ENCODE measurements at regions not wholly inside any gene's neighbourhood (a gene's known extent, or its start where the extent isn't known, plus 50 kb on each side); places are given as distances from the start of the nearest gene placed in this dataset.

GRCh38 chr3:83873550-83873949, 1085.2 kb upstream of the CADM2 start:
- no peaks in the 10 kb centered on the region for H3K9me2 ChIP-seq (ENCODE audit: insufficient read depth, low read length)
- H3K4me2 ChIP-seq (ENCODE audit: low read length): no peak overlapping the region
- no peaks in the 10 kb centered on the region for H3K79me2 ChIP-seq (replicated peaks; ENCODE audit: insufficient read depth, low read length)
- H3K36me3 ChIP-seq (ENCODE audit: insufficient read depth, low read length): no peaks in the 10 kb centered on the region
- no peaks in the 10 kb centered on the region for H4K20me1 ChIP-seq (ENCODE audit: insufficient read depth)
- TF ChIP-seq EZH2 (IDR thresholded peaks at IDR 0.05; ENCODE audit: borderline replicate concordance, insufficient read depth, low read length, poor library complexity, severe bottlenecking): no peak
- no peak for TF ChIP-seq TAF1 (IDR thresholded peaks at IDR 0.05; ENCODE audit: low read depth)
- no peak for TF ChIP-seq SMC3 (conservative IDR thresholded peaks at IDR 0.05; ENCODE audit: poor library complexity)
- no peak for TF ChIP-seq EP300 (conservative IDR thresholded peaks at IDR 0.05; ENCODE audit: poor library complexity, severe bottlenecking)
- TF ChIP-seq MXI1 (conservative IDR thresholded peaks at IDR 0.05; ENCODE audit: poor library complexity, severe bottlenecking): no peak
- no peak overlapping the region for H3K27ac ChIP-seq (ENCODE audit: low read length)
- no peaks in the 10 kb centered on the region for H3F3A ChIP-seq (ENCODE audit: insufficient read depth, low read length, poor library complexity, severe bottlenecking)
- H3K9me3 ChIP-seq (ENCODE audit: low read length): no peaks in the 10 kb centered on the region
- H2AFZ ChIP-seq (ENCODE audit: low read depth, low read length): no peak overlapping the region
- H3K4me3 ChIP-seq (ENCODE audit: low read length): no peak overlapping the region
- H3K9ac ChIP-seq (ENCODE audit: low read length): no peak overlapping the region
- no peaks in the 10 kb centered on the region for H3K27me3 ChIP-seq (ENCODE audit: insufficient read depth, low read depth, low read length)

- Histone ChIP-seq H3K79me2 (replicated peaks; ENCODE audit: insufficient read depth, low read length) (no peaks in the 10 kb centered on the region), H3K4me3 (ENCODE audit: low read length) (no peak overlapping the region), H3K9ac (ENCODE audit: low read length) (no peak overlapping the region), H3K27ac (ENCODE audit: low read length) (no peak overlapping the region), H3K9me2 (ENCODE audit: insufficient read depth, low read length) (no peaks in the 10 kb centered on the region), H2AFZ (ENCODE audit: low read depth, low read length) (no peak overlapping the region), H3F3A (ENCODE audit: insufficient read depth, low read length, poor library complexity, severe bottlenecking) (no peaks in the 10 kb centered on the region), H3K4me2 (ENCODE audit: low read length) (no peak overlapping the region), H3K9me3 (ENCODE audit: low read length) (no peaks in the 10 kb centered on the region), H3K36me3 (ENCODE audit: insufficient read depth, low read length) (no peaks in the 10 kb centered on the region), H3K27me3 (ENCODE audit: insufficient read depth, low read depth, low read length) (no peaks in the 10 kb centered on the region), H4K20me1 (ENCODE audit: insufficient read depth) (no peaks in the 10 kb centered on the region)
- TF ChIP-seq RAD21 (conservative IDR thresholded peaks at IDR 0.05): no peak
- TF ChIP-seq EZH2 (IDR thresholded peaks at IDR 0.05; ENCODE audit: borderline replicate concordance, insufficient read depth, low read length, poor library complexity, severe bottlenecking): no peak
- TF ChIP-seq TAF1 (IDR thresholded peaks at IDR 0.05; ENCODE audit: low read depth): no peak
- no peak for TF ChIP-seq CTCF (IDR thresholded peaks at IDR 0.05; ENCODE audit: poor library complexity, severe bottlenecking)
- no peak for TF ChIP-seq SMC3 (conservative IDR thresholded peaks at IDR 0.05; ENCODE audit: poor library complexity)
Measured at GRCh38 chr3:83877910-83878309, 1080.9 kb upstream of the CADM2 start.

DNA sequence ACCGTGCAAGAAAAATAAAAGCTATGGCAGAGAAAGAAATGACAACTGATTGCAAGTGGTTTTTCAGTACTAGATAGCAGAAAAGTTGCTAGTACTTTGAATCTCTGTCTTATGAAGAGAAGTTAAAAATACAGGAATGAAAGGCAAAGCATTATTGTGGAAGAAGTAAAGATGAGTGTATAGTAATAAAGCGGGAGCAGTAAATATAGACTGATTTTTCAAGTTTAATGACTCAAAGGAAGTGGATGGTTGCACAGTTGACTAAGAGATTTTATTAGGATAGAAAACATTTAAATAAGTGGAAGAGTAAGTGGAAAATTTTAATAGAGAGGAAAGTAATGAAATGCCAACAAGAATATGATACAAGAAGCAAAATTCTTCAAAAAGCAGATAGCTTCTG, 1076.1 kb upstream of the CADM2 start:
- Histone ChIP-seq H3K27ac (ENCODE audit: low read length) (no peak overlapping the region), H3K36me3 (ENCODE audit: insufficient read depth, low read length) (no peaks in the 10 kb centered on the region), H3K4me3 (ENCODE audit: low read length) (no peak overlapping the region), H3K9ac (ENCODE audit: low read length) (no peak overlapping the region), H4K20me1 (ENCODE audit: insufficient read depth) (no peaks in the 10 kb centered on the region), H3K79me2 (replicated peaks; ENCODE audit: insufficient read depth, low read length) (no peaks in the 10 kb centered on the region), H3K27me3 (ENCODE audit: insufficient read depth, low read depth, low read length) (no peaks in the 10 kb centered on the region), H2AFZ (ENCODE audit: low read depth, low read length) (no peak overlapping the region), H3K9me3 (ENCODE audit: low read length) (no peaks in the 10 kb centered on the region), H3K4me2 (ENCODE audit: low read length) (no peak overlapping the region), H3K9me2 (ENCODE audit: insufficient read depth, low read length) (no peaks in the 10 kb centered on the region), H3F3A (ENCODE audit: insufficient read depth, low read length, poor library complexity, severe bottlenecking) (no peaks in the 10 kb centered on the region)
- no peak for TF ChIP-seq CTCF (IDR thresholded peaks at IDR 0.05; ENCODE audit: poor library complexity, severe bottlenecking)
- no peak for TF ChIP-seq TAF1 (IDR thresholded peaks at IDR 0.05; ENCODE audit: low read depth)
- TF ChIP-seq, protein P1, sequence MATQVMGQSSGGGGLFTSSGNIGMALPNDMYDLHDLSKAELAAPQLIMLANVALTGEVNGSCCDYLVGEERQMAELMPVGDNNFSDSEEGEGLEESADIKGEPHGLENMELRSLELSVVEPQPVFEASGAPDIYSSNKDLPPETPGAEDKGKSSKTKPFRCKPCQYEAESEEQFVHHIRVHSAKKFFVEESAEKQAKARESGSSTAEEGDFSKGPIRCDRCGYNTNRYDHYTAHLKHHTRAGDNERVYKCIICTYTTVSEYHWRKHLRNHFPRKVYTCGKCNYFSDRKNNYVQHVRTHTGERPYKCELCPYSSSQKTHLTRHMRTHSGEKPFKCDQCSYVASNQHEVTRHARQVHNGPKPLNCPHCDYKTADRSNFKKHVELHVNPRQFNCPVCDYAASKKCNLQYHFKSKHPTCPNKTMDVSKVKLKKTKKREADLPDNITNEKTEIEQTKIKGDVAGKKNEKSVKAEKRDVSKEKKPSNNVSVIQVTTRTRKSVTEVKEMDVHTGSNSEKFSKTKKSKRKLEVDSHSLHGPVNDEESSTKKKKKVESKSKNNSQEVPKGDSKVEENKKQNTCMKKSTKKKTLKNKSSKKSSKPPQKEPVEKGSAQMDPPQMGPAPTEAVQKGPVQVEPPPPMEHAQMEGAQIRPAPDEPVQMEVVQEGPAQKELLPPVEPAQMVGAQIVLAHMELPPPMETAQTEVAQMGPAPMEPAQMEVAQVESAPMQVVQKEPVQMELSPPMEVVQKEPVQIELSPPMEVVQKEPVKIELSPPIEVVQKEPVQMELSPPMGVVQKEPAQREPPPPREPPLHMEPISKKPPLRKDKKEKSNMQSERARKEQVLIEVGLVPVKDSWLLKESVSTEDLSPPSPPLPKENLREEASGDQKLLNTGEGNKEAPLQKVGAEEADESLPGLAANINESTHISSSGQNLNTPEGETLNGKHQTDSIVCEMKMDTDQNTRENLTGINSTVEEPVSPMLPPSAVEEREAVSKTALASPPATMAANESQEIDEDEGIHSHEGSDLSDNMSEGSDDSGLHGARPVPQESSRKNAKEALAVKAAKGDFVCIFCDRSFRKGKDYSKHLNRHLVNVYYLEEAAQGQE (IDR thresholded peaks at IDR 0.05; ENCODE audit: borderline replicate concordance): no peak
- no peak for TF ChIP-seq SMC3 (conservative IDR thresholded peaks at IDR 0.05; ENCODE audit: poor library complexity)
- TF ChIP-seq RAD21 (conservative IDR thresholded peaks at IDR 0.05): no peak
- no peak for TF ChIP-seq MXI1 (conservative IDR thresholded peaks at IDR 0.05; ENCODE audit: poor library complexity, severe bottlenecking)
- no peak for TF ChIP-seq EP300 (conservative IDR thresholded peaks at IDR 0.05; ENCODE audit: poor library complexity, severe bottlenecking)
- no peak for TF ChIP-seq POLR2AphosphoS5 (IDR thresholded peaks at IDR 0.05)
- TF ChIP-seq EZH2 (IDR thresholded peaks at IDR 0.05; ENCODE audit: borderline replicate concordance, insufficient read depth, low read length, poor library complexity, severe bottlenecking): no peak
